GM19397 (cell line): ENCODE measurements at regions not wholly inside any gene's neighbourhood (a gene's known extent, or its start where the extent isn't known, plus 50 kb on each side); places are given as distances from the start of the nearest gene placed in this dataset.
"Not testable (repeated sequence)": the region's sequence is repeated elsewhere in the genome, so short reads cannot be mapped to it uniquely, and the experiment has no call there.

Experiments
- ATAC-seq: cut with Tn5 transposase; IDR thresholded peaks from one replicate; pipeline ENCODE4 v1.9.1; 2021; ENCODE audit warnings: mild to moderate bottlenecking, moderate library complexity; ENCODE audit not compliant: unreplicated experiment

- ATAC-seq = no peak
These were observed 55.1 kb downstream of the SOX9 start for GRCh38 chr17:72175787-72176515.

GRCh38 chr17:72176516-72176851 is 55.7 kb downstream of the SOX9 start:
- ATAC-seq = no peak

- no peak for ATAC-seq
These were observed 56.3 kb downstream of the SOX9 start for GRCh38 chr17:72176951-72177660.

- ATAC-seq = no peak
These were observed 56.9 kb downstream of the SOX9 start for GRCh38 chr17:72177738-72178137.

GRCh38 chr17:72182371-72182873 is 61.6 kb downstream of the SOX9 start:
- no peak for ATAC-seq

- ATAC-seq = no peak
These were observed 62.4 kb downstream of the SOX9 start for GRCh38 chr17:72183194-72183685.

GRCh38 chr17:72184805-72185204 is 64.0 kb downstream of the SOX9 start:
- no peak for ATAC-seq

- no peak for ATAC-seq
These were observed 64.7 kb downstream of the SOX9 start for GRCh38 chr17:72185564-72185963.

- ATAC-seq = no peak
These were observed 66.7 kb downstream of the SOX9 start for GRCh38 chr17:72187556-72187955.

- ATAC-seq = no peak
These were observed 68.0 kb downstream of the SOX9 start for GRCh38 chr17:72188801-72189200.

- ATAC-seq = no peak
These were observed 69.2 kb downstream of the SOX9 start for GRCh38 chr17:72189768-72190593.

- no peak for ATAC-seq
These were observed 70.5 kb downstream of the SOX9 start for GRCh38 chr17:72191356-72191755.

- no peak for ATAC-seq
These were observed 71.3 kb downstream of the SOX9 start for GRCh38 chr17:72191921-72192799.

- ATAC-seq = no peak
These were observed 72.0 kb downstream of the SOX9 start for GRCh38 chr17:72192800-72193192.

- no peak for ATAC-seq
These were observed 72.7 kb downstream of the SOX9 start for GRCh38 chr17:72193391-72194106.

GRCh38 chr17:72194107-72194440 is 73.3 kb downstream of the SOX9 start:
- not testable (repeated sequence) for ATAC-seq

GRCh38 chr17:72199256-72199655 is 78.4 kb downstream of the SOX9 start:
- no peak for ATAC-seq

- no peak for ATAC-seq
These were observed 83.9 kb downstream of the SOX9 start for GRCh38 chr17:72204742-72205141.

GRCh38 chr17:72205357-72205756 is 84.5 kb downstream of the SOX9 start:
- ATAC-seq = no peak

GRCh38 chr17:72205822-72206221 is 85.0 kb downstream of the SOX9 start:
- no peak for ATAC-seq
